Spleen (tissue), 11 donors: ENCODE measurements at regions not wholly inside any gene's neighbourhood (a gene's known extent, or its start where the extent isn't known, plus 50 kb on each side); places are given as distances from the start of the nearest gene placed in this dataset.

Source experiments
- DNase-seq: peaks from one replicate; pipeline ENCODE4 v3.0.0-alpha.2; 2020
- H3K27ac ChIP-seq, 8 donors: fragments of 200-600 bp; sonication (generic) in 7 of 8; 1 replicate in 4 of 8; 2 replicates in 4 of 8; pipeline versions ENCODE4 v1.5.0 to v1.8.0; 2016 to 2021; ENCODE audit warnings: inconsistent platforms in 4 of 8, mild to moderate bottlenecking in 4 of 8, moderate library complexity in 1 of 8
- H3K27me3 ChIP-seq, 7 donors: fragments of 200-600 bp; sonication (generic) in 6 of 7; replicated peaks in 1 of 7; 1 replicate in 4 of 7; 2 replicates in 3 of 7; pipeline versions ENCODE4 v1.5.0 to v1.8.0; 2016 to 2021; ENCODE audit warnings: inconsistent platforms in 3 of 7, mild to moderate bottlenecking in 1 of 7
- H3K36me3 ChIP-seq, 6 donors: fragments of 200-600 bp; sonication (generic) in 5 of 6; 1 replicate in 4 of 6; 2 replicates in 2 of 6; pipeline versions ENCODE4 v1.5.0 to v1.8.0; 2016 to 2021; ENCODE audit warnings: inconsistent platforms in 2 of 6
- H3K4me1 ChIP-seq, 6 donors: fragments of 200-600 bp; sonication (generic) in 5 of 6; 1 replicate in 3 of 6; 2 replicates in 3 of 6; pipeline versions ENCODE4 v1.5.0 to v1.8.0; 2016 to 2021; ENCODE audit warnings: inconsistent platforms in 3 of 6
- H3K4me3 ChIP-seq, 8 donors: fragments of 200-600 bp; sonication (generic) in 7 of 8; 1 replicate in 4 of 8; 2 replicates in 4 of 8; pipeline versions ENCODE4 v1.5.0 to v1.8.0; 2016 to 2021; ENCODE audit warnings: inconsistent platforms in 4 of 8, mild to moderate bottlenecking in 4 of 8, moderate library complexity in 2 of 8
- H3K9me3 ChIP-seq, 8 donors: fragments of 200-600 bp; sonication (generic) in 7 of 8; 1 replicate in 4 of 8; 2 replicates in 4 of 8; pipeline versions ENCODE4 v1.5.0 to v1.8.0; 2016 to 2021; ENCODE audit warnings: inconsistent platforms in 4 of 8
- CTCF ChIP-seq, 11 experiments: fragments of 200-600 bp in 7 of 11; fragments of 450-650 bp in 4 of 11; sonication (generic) in 4 of 11; IDR thresholded peaks in 8 of 11; conservative IDR thresholded peaks in 3 of 11; 1 replicate in 7 of 11; 2 replicates in 4 of 11; pipeline versions ENCODE4 v1.4.0 to v1.8.0; 2016 to 2021; ENCODE audit warnings: antibody characterized with exemption in 11 of 11, inconsistent platforms in 4 of 11, mild to moderate bottlenecking in 1 of 11
- POLR2A ChIP-seq, 3 donors: fragments of 450-650 bp; IDR thresholded peaks; one replicate each; pipeline ENCODE4 v1.5.1; 2017; ENCODE audit warnings: antibody characterized with exemption in 3 of 3, mild to moderate bottlenecking in 1 of 3
- POLR2AphosphoS5 ChIP-seq, 3 donors: sonication (generic); formaldehyde crosslinking; IDR thresholded peaks; one replicate each; pipeline ENCODE4 v1.5.1; 2017; ENCODE audit warnings: antibody characterized with exemption in 3 of 3
- WGBS, 5 donors: extraction: QIAGEN DNeasy Blood & Tissue Kit in 3 of 5; methylation state at CpG; one replicate each; pipeline versions ENCODE4 v1.1.5 to v1.1.7; 2013 to 2018; 5-methylcytosine and 5-hydroxymethylcytosine counted together
- intact Hi-C: fragments of 100-400 bp; cut with DNase I; formaldehyde crosslinking; loops from one replicate; pipeline ENCODE4 v1.15.0; 2023; ENCODE audit warnings: low total_unique reads
- donor health status: healthy with polysubstance abuse.
- donor health status: DM: no; HTN: no; CAD: no; lungs with moderate emphysema.
- donor health status: DM: no; HTN: no; CAD: no.
- donor health status: Bipolar disorder and iron deficiency.
- donor health status: healthy.
- donor health status: DM: no; HTN: no; CAD: no.
- donor health status: DM: yes; HTN: yes; CAD: no.

DNA sequence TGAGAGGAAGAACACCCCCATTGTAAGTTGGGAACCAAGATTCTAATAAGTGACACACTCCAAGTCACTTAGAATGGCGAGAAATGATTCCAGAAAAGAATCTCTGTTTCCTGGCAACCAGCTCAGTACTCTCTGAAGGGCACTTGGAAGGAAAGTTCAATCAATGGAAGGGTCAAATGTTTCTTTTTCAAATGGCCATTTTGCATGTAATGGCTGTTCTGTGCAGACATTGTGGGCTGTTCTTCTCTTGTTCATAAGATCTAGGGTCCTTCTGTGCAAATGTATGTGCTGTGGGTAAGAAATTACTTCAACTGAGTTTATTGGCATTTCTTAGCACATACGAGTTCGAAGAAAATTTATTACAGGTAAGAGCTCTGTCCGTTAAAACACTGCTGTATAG, 145.3 kb downstream of the EVX1 start:
- no peak overlapping the region for H3K4me3 ChIP-seq
- H3K9me3 ChIP-seq = no peaks in the 10 kb centered on the region
- TF ChIP-seq POLR2A (IDR thresholded peaks at IDR 0.05) (no peak), POLR2AphosphoS5 (IDR thresholded peaks at IDR 0.05) (no peak), CTCF (IDR thresholded peaks at IDR 0.05 in 8 of 11, conservative IDR thresholded peaks at IDR 0.05 in 3 of 11) (no peak)
- WGBS, 5 donors = 76 to 90% (median 86%) methylated on average over 4 of the region's 4 CpGs
- H3K27me3 ChIP-seq = peaks cover 0 to 18% (median 0%) of the 10 kb centered on the region in 7 donors
- no peaks in the 10 kb centered on the region for H3K36me3 ChIP-seq
- no peaks in the 10 kb centered on the region for H3K4me1 ChIP-seq
- intact Hi-C loops = no loop called here
- DNase-seq = no peak
- H3K27ac ChIP-seq = no peak overlapping the region

DNA sequence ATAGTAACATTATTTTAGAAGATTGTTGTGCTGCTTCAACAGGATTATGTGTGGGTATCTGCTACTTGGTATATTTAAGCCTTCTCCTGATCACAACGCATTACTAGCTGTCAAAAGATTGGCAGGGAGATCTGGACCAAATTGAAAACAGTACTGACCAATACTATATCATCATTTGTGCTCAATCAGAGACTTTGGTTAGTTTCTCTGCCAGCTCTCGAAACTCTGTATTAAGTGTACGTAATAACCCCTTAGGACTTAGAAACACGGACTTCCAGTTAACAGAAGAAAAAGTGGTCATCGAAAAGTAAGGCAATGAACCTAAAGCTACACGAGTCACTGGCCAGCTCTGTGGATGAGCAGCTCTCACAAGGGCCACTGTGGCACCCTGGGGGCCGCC, 146.0 kb downstream of the EVX1 start:
- Histone ChIP-seq H3K36me3 (no peaks in the 10 kb centered on the region), H3K4me1 (no peaks in the 10 kb centered on the region), H3K27me3 (peaks cover 0 to 18% (median 0%) of the 10 kb centered on the region in 7 donors), H3K27ac (no peak overlapping the region), H3K4me3 (no peak overlapping the region), H3K9me3 (peaks cover 0 to 5% (median 1%) of the 10 kb centered on the region in 8 donors)
- 79 to 90% (median 85%) methylated on average over 7 of the region's 7 CpGs for WGBS, 5 donors
- DNase-seq = no peak
- no peak for TF ChIP-seq CTCF (IDR thresholded peaks at IDR 0.05 in 8 of 11, conservative IDR thresholded peaks at IDR 0.05 in 3 of 11)
- TF ChIP-seq POLR2A (IDR thresholded peaks at IDR 0.05) = no peak
- no peak for TF ChIP-seq POLR2AphosphoS5 (IDR thresholded peaks at IDR 0.05)
- intact Hi-C loops = no loop called here

GRCh38 chr7:27389496-27389895, 146.9 kb downstream of the EVX1 start:
- Histone ChIP-seq H3K4me3 (no peak overlapping the region), H3K4me1 (no peaks in the 10 kb centered on the region), H3K36me3 (no peaks in the 10 kb centered on the region), H3K9me3 (peaks cover 0 to 7% (median 2%) of the 10 kb centered on the region in 8 donors), H3K27me3 (peaks cover 0 to 18% (median 0%) of the 10 kb centered on the region in 7 donors), H3K27ac (no peak overlapping the region)
- WGBS, 5 donors = 55 to 79% (median 75%) methylated on average over 3 of the region's 3 CpGs
- DNase-seq = no peak
- no peak for TF ChIP-seq CTCF (IDR thresholded peaks at IDR 0.05 in 8 of 11, conservative IDR thresholded peaks at IDR 0.05 in 3 of 11)
- TF ChIP-seq POLR2AphosphoS5 (IDR thresholded peaks at IDR 0.05) = no peak
- TF ChIP-seq POLR2A (IDR thresholded peaks at IDR 0.05) = no peak
- intact Hi-C loops = no loop called here

GRCh38 chr7:27392477-27392876, 149.9 kb downstream of the EVX1 start:
- Histone ChIP-seq H3K4me3 (no peak overlapping the region), H3K9me3 (peaks cover 0 to 7% (median 2%) of the 10 kb centered on the region in 8 donors), H3K36me3 (no peaks in the 10 kb centered on the region), H3K27me3 (peaks cover 0 to 18% (median 0%) of the 10 kb centered on the region in 7 donors), H3K4me1 (no peaks in the 10 kb centered on the region), H3K27ac (no peak overlapping the region)
- no peak for DNase-seq
- 63 to 88% (median 73%) methylated on average over 1 of the region's 1 CpG for whole genome bisulfite sequencing, 5 donors
- intact Hi-C loops = no loop called here
- no peak for TF ChIP-seq POLR2AphosphoS5 (IDR thresholded peaks at IDR 0.05)
- TF ChIP-seq CTCF (IDR thresholded peaks at IDR 0.05 in 8 of 11, conservative IDR thresholded peaks at IDR 0.05 in 3 of 11) = no peak
- TF ChIP-seq POLR2A (IDR thresholded peaks at IDR 0.05) = no peak
